K562 (cell line): ENCODE measurements at regions not wholly inside any gene's neighbourhood (a gene's known extent, or its start where the extent isn't known, plus 50 kb on each side); places are given as distances from the start of the nearest gene placed in this dataset.

Source experiments
- ATAC-seq: fragments of 200-7000 bp; cut with Tn5 transposase; 3 replicates; pipeline ENCODE4 v1.9.1; 2020; ENCODE audit warnings: moderate library complexity
- BruUV-seq: library from RNA; stranded (reverse); fragments of 400-500 nt; replicated peaks from 2 replicates; lab custom pipeline; 2021; lab: Mats Ljungman, UMichigan
- CTCF ChIA-PET: fragments of 300-600 bp; formaldehyde crosslinking; extraction: SDS; loops from one replicate; lab custom pipeline; 2021; ENCODE audit warnings: low intra/inter-chr PET ratio; lab: Yijun Ruan, JAX
- POLR2A ChIA-PET: fragments of 300-600, 350-650 bp; sonication (Branson Sonifier 250); formaldehyde crosslinking; extraction: SDS; loops from one replicate; lab custom pipeline; 2021; ENCODE audit warnings: antibody characterized with exemption, inconsistent platforms; lab: Yijun Ruan, JAX
- DNase-seq, 4 experiments: peaks; one replicate each; pipeline versions ENCODE4 v3.0.0 to v3.0.0-alpha.2; 2011 to 2018; ENCODE audit warnings: low spot score in 3 of 4, mixed read lengths in 3 of 4; ENCODE audit errors: extremely low read depth in 1 of 4
- FAIRE-seq: peaks from 2 replicates; lab custom pipeline; 2011; peaks lifted over from hg19 to GRCh38; lab: Jason Lieb, UNC
- H2AFZ ChIP-seq: 2 replicates; pipeline ENCODE4 v1.6.0; 2011; ENCODE audit warnings: low read depth, low read length, control low read depth, inconsistent platforms
- H3K27ac ChIP-seq: fragments of 200-600 bp; 3 replicates; pipeline ENCODE4 v1.8.0; 2011; ENCODE audit warnings: low read depth, mild to moderate bottlenecking, control low read depth, inconsistent platforms, low read length, moderate library complexity, mixed read lengths; ENCODE audit errors: extremely low read depth
- H3K27me3 ChIP-seq, 2 experiments: fragments of 300-600 bp in 1 of 2; 2 replicates in 1 of 2; 3 replicates in 1 of 2; pipeline versions ENCODE4 v1.6.0 to v1.8.0; 2011; ENCODE audit warnings: inconsistent platforms in 2 of 2, low read length in 2 of 2, mild to moderate bottlenecking in 1 of 2, mixed read lengths in 1 of 2, moderate library complexity in 1 of 2; ENCODE audit not compliant: control insufficient read depth in 2 of 2, insufficient read depth in 2 of 2
- H3K36me3 ChIP-seq: fragments of 300-600 bp; 3 replicates; pipeline ENCODE4 v1.8.0; 2011; ENCODE audit warnings: mild to moderate bottlenecking, low read length, inconsistent platforms; ENCODE audit not compliant: control insufficient read depth, insufficient read depth
- H3K4me1 ChIP-seq, 2 experiments: fragments of 200-600 bp in 1 of 2; replicated peaks in 1 of 2; 2 replicates in 1 of 2; 3 replicates in 1 of 2; pipeline versions ENCODE4 v1.5.1 to v1.8.0; 2011; ENCODE audit warnings: inconsistent platforms in 2 of 2, low read length in 2 of 2, mild to moderate bottlenecking in 1 of 2, mixed read lengths in 1 of 2, moderate library complexity in 1 of 2; ENCODE audit not compliant: control insufficient read depth in 2 of 2, insufficient read depth in 2 of 2
- H3K4me2 ChIP-seq: 2 replicates; pipeline ENCODE4 v1.6.1; 2011; ENCODE audit warnings: low read length, control low read depth, inconsistent platforms, mixed read lengths; ENCODE audit not compliant: insufficient read depth
- H3K4me3 ChIP-seq: fragments of 200-600 bp; sonication (generic), shearing (Covaris generic); 2 replicates; pipeline ENCODE4 v1.5.1; 2016; ENCODE audit warnings: control low read depth, inconsistent platforms
- H3K79me2 ChIP-seq: fragments of 200-600 bp; 3 replicates; pipeline ENCODE4 v1.8.0; 2011; ENCODE audit warnings: low read length, inconsistent platforms; ENCODE audit not compliant: control insufficient read depth, insufficient read depth
- H3K9ac ChIP-seq, 2 experiments: 2 replicates each; pipeline versions ENCODE4 v1.6.0 to v1.6.1; 2011; ENCODE audit warnings: low read depth in 2 of 2, low read length in 2 of 2, control low read depth in 1 of 2, inconsistent platforms in 1 of 2, mild to moderate bottlenecking in 1 of 2, mixed read lengths in 1 of 2; ENCODE audit not compliant: insufficient read depth in 1 of 2
- H3K9me1 ChIP-seq: one replicate; pipeline ENCODE4 v1.6.0; 2011; ENCODE audit warnings: inconsistent platforms, mild to moderate bottlenecking, low read length, moderate library complexity; ENCODE audit not compliant: control insufficient read depth, insufficient read depth
- H3K9me3 ChIP-seq: replicated peaks from 2 replicates; pipeline ENCODE4 v1.5.1; 2011; ENCODE audit warnings: low read depth, low read length, inconsistent platforms; ENCODE audit not compliant: control insufficient read depth, insufficient read depth
- H4K20me1 ChIP-seq: replicated peaks from 2 replicates; pipeline ENCODE4 v1.6.1; 2011; ENCODE audit warnings: low read length, inconsistent platforms, mixed read lengths; ENCODE audit not compliant: control insufficient read depth, insufficient read depth
- FOXM1 ChIP-seq, 2 experiments: fragments of 450-650 bp in 1 of 2; sonication (generic) in 1 of 2; formaldehyde crosslinking in 1 of 2; IDR thresholded peaks; 2 replicates each; pipeline versions ENCODE4 v1.6.1 to v1.9.0; 2017 to 2022; ENCODE audit warnings: low read depth in 2 of 2, mild to moderate bottlenecking in 2 of 2, missing genetic modification reagents in 1 of 2, moderate library complexity in 1 of 2
- FUS ChIP-seq: fragments of 200-400 bp; formaldehyde crosslinking; optimal IDR thresholded peaks from 2 replicates; pipeline ENCODE3; 2017; ENCODE audit warnings: low read depth, low read length
- HDAC1 ChIP-seq, 2 experiments: fragments of 450-650 bp; IDR thresholded peaks; 2 replicates each; pipeline ENCODE4 v1.6.1; 2016 to 2017; ENCODE audit warnings: inconsistent platforms in 1 of 2, mild to moderate bottlenecking in 1 of 2, moderate library complexity in 1 of 2
- MTA2 ChIP-seq: fragments of 450-650 bp; IDR thresholded peaks from 2 replicates; pipeline ENCODE4 v1.6.1; 2016; ENCODE audit warnings: low read depth
- RBM25 ChIP-seq: fragments of 200-400 bp; formaldehyde crosslinking; IDR thresholded peaks from 2 replicates; pipeline ENCODE4 v1.6.1; 2018; ENCODE audit warnings: low read length, low read depth, moderate library complexity; ENCODE audit not compliant: severe bottlenecking
- TSC22D4 ChIP-seq: fragments of 450-650 bp; IDR thresholded peaks from 2 replicates; pipeline ENCODE4 v1.6.1; 2016; ENCODE audit warnings: missing genetic modification characterization, missing biosample characterization, control low read depth
- ZNF134 ChIP-seq: fragments of 250-450 bp; sonication (Bioruptor Pico); conservative IDR thresholded peaks from 2 replicates; pipeline ENCODE4 v1.4.0; 2020
- ZNF24 ChIP-seq: fragments of 450-650 bp; IDR thresholded peaks from 2 replicates; pipeline ENCODE4 v1.6.1; 2016
- WGBS: fragments of 100-300 bp; shearing (Covaris generic); methylation state at CpG from one replicate; pipeline ENCODE4 v1.1.6; 2016; ENCODE audit warnings: low coverage, mixed read lengths; ENCODE audit not compliant: insufficient coverage; ENCODE audit errors: missing lambda C conversion rate; 5-methylcytosine and 5-hydroxymethylcytosine counted together
- in situ Hi-C: fragments of 300-500 bp; cut with MboI; formaldehyde crosslinking; loops from 4 replicates; pipeline ENCODE4 v1.15.0; 2018; ENCODE audit warnings: inconsistent platforms, mixed read lengths
- intact Hi-C: fragments of 100-400 bp; cut with micrococcal nuclease; formaldehyde crosslinking; loops from 2 replicates; pipeline ENCODE4 v1.14.2; 2022

- intact Hi-C loops: no loop called here
- POLR2A ChIA-PET: no interaction called here
These were observed 126.8 kb upstream of the MED13L start for GRCh38 chr12:116404247-116404646.

GRCh38 chr12:116404913-116405611 is 127.6 kb upstream of the MED13L start:
- DNase-seq (no peak), FAIRE-seq (no peak), ATAC-seq (no peak)
- ChIA-PET POLR2A (interaction anchor here (0.8 kb wide), 1 partner anchor 11 kb away, joined by 3 read pairs; no protein-coding TSS in a partner anchor), CTCF (no interaction called here)
- no peak overlapping the region for H2AFZ ChIP-seq
- H3K9me3 ChIP-seq: no peaks in the 10 kb centered on the region
- H3K4me3 ChIP-seq: no peak overlapping the region
- no peaks in the 10 kb centered on the region for H3K79me2 ChIP-seq
- TF ChIP-seq RBM25 (peak; percentile 71), TSC22D4 (tag) (no peak), FOXM1 (IDR thresholded peaks at IDR 0.05; ENCODE audit: low read depth) (peak; percentile 38; the same call in 1 of the 2 replicates), FOXM1 (CRISPR knock-in tag; IDR thresholded peaks at IDR 0.05; ENCODE audit: low read depth) (no peak), ZNF134 (CRISPR knock-in tag) (peak; percentile 95)
- no peaks in the 10 kb centered on the region for H4K20me1 ChIP-seq
- no peak overlapping the region for H3K9ac ChIP-seq
- no peaks in the 10 kb centered on the region for H3K36me3 ChIP-seq
- H3K4me1 ChIP-seq: peaks cover 0 to 7% of the 10 kb centered on the region in 2 experiments; a peak in 2 of 5 replicates
- intact Hi-C loops: no loop called here
- H3K27ac ChIP-seq: no peak overlapping the region
- no TSS peak for BruUV-seq
- in situ Hi-C loops: no loop called here
- no peaks in the 10 kb centered on the region for H3K9me1 ChIP-seq
- no peak overlapping the region for H3K4me2 ChIP-seq
- no peaks in the 10 kb centered on the region for H3K27me3 ChIP-seq
- 50% methylated on average over 6 of the region's 6 CpGs for WGBS

More at GRCh38 chr12:116404247-116404646, 126.8 kb upstream of the MED13L start:
- 80% methylated on average over 13 of the region's 14 CpGs for WGBS
- DNase-seq (no peak), ATAC-seq (no peak), FAIRE-seq (no peak)
- no TSS peak for BruUV-seq
- CTCF ChIA-PET: no interaction called here
- Histone ChIP-seq H3K79me2 (no peaks in the 10 kb centered on the region), H2AFZ (no peak overlapping the region), H3K9ac (no peak overlapping the region), H3K4me3 (no peak overlapping the region), H3K27me3 (no peaks in the 10 kb centered on the region), H4K20me1 (no peaks in the 10 kb centered on the region), H3K36me3 (no peaks in the 10 kb centered on the region), H3K4me1 (peaks cover 0 to 7% of the 10 kb centered on the region in 2 experiments; a peak in 2 of 5 replicates), H3K4me2 (no peak overlapping the region), H3K9me3 (no peaks in the 10 kb centered on the region), H3K27ac (no peak overlapping the region), H3K9me1 (no peaks in the 10 kb centered on the region)
- in situ Hi-C loops: no loop called here
- TF ChIP-seq FUS: no peak
- no peak for TF ChIP-seq MTA2
- TF ChIP-seq ZNF24: no peak
- no peak for TF ChIP-seq HDAC1 (IDR thresholded peaks at IDR 0.05)
